ENCODE measurements at regions not wholly inside any gene's neighbourhood (a gene's known extent, or its start where the extent isn't known, plus 50 kb on each side); places are given as distances from the start of the nearest gene placed in this dataset.

DNA sequence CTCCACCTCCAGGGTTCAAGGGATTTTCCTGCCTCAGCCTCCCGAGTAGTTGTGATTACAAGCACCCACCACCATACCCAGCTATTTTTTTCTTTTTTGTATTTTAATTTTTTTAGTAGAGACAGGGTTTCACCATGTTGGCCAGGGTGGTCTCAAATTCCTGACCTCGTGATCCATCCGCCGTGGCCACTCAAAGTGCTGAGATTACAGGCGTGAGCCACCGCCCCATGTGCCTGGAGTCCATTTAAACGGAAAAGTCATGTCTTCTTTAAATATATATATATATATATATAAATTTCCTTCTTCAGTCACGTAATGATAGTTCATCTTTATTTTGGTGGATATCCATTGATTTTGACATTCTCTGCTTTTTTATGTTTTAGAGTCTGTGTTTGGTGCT, 264.0 kb upstream of the PITX2 start:
- DNase-seq (ENCODE audit: low spot score), result no peak

- no peak for DNase-seq (ENCODE audit: low spot score)
These were observed 274.9 kb upstream of the PITX2 start for GRCh38 chr4:110897784-110898183.

DNA sequence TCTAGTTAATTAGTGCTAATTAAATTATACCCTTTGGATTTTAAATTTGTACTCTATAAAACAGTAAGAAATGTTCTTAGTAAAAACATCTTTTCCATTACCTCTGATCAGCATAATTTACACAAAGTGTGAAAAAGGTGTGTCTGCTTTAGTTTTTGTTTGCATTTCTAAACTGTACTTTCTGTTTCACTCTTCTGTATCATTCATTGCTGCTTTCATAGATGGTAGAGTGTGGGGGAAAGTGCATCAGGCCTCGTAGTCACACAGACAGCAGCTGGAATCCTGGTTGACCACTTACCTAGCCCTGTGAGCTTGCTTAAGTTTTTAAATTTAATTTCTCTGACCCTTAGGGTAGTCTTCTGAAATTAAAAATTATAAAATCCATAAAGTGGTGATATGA, 275.4 kb upstream of the PITX2 start:
- no peak for DNase-seq (ENCODE audit: low spot score)

DNA sequence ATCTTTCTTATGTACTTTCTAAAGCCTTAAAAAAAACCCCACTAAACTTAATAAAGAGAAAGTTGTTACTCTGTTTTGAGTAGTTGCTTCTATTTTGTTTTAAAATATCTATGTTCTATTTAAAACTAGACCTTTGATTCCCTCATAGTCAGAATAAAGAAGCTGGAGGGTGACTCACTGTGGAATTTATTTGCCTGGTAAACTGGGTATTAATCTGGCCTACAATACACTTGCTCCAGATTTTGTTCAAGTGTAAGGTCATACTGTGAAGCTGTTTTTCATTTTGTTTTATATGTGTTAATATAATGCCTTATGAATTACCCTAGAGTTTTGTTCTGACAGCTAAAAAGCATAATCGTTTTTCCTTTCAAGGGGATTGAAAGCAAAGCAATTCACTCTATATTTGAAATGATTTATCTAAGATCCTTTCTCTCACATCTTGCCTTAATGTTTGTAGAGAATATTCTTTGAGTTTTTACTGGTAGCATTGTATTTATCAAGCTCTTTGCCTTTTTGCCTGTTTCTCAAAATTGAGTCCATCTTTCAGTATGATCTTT, 277.4 kb upstream of the PITX2 start:
- DNase-seq (ENCODE audit: low spot score), result peak; percentile 40

GRCh38 chr4:110902500-110902899, 279.6 kb upstream of the PITX2 start:
- DNase-seq (ENCODE audit: low spot score), result no peak

- no peak for DNase-seq (ENCODE audit: low spot score)
These were observed 281.7 kb upstream of the PITX2 start for GRCh38 chr4:110904435-110905065.

GRCh38 chr4:110905367-110905766, 282.5 kb upstream of the PITX2 start:
- no peak for DNase-seq (ENCODE audit: low spot score)

DNA sequence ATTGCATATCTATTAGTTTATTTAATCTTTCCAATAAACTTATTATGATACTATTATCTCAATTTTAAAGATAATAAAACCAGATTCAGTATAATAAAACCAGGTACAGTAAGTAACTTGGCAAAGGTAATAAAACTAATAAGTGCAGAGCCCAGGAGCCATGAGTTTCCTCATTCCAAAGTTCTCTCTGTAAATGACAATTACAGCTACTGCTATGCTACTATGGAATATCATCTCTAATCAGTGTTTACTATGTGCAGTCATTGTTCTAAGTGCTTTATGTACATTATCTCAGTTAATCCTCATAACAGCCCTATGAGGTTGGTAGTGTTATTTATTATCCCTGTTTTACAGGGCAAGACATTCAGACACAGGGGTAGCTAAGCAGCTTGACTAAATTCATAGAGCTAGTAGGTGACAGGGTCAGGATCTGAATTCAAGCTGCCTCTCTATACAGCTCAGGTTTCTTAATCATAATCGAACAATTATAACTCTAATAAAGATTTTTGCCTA, 285.0 kb upstream of the PITX2 start:
- no peak for DNase-seq (ENCODE audit: low spot score)

GRCh38 chr4:110914791-110915190, 291.9 kb upstream of the PITX2 start:
- DNase-seq (ENCODE audit: low spot score), result no peak

DNA sequence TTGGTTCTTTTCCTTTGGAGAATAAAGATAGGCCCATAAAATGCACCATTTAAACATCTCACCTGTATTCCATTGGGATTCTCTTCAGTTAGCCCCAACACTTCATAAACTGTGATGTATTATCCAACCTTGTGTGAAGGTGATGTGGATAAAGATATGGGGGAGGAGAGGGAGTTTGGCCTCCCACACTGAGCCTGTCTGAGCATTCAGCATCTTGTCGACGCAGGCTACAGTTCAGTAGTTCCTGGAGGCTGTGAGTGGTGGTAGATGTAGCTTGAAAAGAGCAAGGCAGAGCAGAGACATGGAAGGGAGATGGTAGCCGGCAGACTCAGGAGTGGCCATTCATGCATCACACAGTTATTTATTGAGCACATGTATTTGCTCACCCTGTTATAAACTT, 292.4 kb upstream of the PITX2 start:
- no peak for DNase-seq (ENCODE audit: low spot score)

DNA sequence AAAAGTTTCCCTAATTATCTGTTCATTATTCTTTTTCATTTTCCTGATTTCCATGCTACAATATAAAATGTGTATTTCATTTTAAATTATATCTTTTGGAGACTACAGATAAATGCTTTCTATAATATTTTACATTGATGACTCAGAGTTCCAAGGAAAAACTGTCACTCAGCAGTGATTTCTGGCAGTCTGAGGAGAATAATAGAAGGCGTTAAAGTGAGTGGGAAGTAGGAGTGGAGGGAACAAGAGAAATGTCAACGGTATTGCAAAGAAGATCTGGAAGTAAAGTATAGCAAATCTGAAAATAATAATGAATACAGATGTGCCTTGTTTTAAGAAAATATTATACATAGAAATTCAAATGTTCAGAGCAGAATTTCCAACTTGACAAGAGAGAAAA, 293.6 kb upstream of the PITX2 start:
- DNase-seq (ENCODE audit: low spot score), result no peak

DNA sequence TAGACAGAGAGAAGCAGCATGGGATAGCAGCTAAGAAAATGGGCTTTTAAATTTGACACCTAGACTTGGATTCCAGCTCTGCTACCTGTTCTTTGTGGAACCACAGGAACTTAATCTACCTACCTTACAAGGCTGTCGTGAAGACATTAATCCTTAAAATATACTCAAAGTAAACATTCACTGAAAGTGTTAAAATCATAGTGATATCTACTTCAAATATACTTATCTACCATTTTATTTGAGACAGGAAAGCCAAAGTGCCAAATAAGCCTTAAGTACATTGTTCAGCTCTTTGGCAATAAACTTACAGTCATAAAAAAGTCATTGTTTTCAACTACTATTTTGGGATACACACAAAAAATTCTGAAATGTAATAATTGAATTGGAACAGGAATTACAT, 295.0 kb upstream of the PITX2 start:
- DNase-seq (ENCODE audit: low spot score), result no peak

DNA sequence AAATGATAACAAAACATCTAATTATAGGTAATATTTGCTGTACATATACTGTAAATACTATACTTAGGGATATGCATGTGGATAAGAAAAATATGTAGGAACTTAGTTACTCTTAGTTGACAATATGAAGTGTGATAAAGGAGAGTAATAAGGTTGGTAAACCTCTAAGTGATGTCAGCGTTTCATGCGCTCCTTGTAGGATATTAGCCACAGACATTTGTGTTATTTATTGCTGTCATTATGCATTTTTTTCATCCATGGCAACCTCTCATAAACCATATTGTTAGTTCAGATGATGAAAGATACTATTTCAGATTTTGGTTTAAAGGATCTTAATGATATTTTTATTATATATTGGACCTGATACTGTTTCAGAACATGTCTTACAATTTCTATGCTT, 298.1 kb upstream of the PITX2 start:
- DNase-seq (ENCODE audit: low spot score), result no peak

DNA sequence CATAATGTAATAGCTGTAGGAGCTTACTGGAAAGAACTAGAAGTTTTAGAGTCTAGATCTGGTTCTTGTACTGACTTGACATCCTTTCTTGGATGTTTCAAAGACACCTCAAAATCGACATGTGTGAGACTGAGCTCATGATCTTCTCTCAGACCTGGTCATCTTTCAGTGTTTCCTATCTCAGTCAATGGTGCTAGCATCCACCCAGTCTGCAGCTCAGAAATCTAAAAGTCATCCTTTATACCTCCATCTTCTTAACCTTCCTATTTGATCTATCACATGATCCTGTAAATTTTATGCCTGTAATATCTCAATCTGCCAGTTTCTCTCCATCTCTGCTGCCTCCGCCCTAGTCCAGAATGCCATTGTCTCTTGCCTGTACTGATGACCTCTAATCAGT, 301.9 kb upstream of the PITX2 start:
- no peak for DNase-seq (ENCODE audit: low spot score)

DNA sequence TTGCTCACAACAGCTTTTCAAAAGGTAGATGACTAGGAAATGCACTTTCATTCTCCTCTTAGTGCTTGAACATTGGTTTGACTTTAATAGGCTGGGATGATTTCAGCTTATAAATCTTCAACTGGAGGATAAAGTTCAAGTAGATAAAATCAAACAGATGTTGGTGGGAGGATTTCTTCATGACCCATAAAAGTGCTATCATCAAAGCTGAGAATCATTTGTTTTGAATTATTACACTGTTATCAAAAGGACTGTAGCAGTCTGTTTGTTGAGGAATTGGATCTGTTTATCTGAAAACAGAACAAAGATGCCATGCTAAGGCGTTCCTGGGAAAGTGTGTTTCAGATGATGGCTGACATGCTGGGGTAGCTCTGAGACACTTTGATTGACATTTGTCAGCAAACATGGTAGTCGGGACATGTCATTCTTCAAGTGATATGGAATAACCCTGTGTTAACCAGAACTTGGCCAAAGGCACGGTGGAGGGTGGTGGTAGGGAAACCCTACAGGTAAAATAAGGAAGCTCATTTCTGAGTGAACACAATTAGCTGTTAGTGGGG, 304.0 kb upstream of the PITX2 start:
- DNase-seq (ENCODE audit: low spot score), result no peak

DNA sequence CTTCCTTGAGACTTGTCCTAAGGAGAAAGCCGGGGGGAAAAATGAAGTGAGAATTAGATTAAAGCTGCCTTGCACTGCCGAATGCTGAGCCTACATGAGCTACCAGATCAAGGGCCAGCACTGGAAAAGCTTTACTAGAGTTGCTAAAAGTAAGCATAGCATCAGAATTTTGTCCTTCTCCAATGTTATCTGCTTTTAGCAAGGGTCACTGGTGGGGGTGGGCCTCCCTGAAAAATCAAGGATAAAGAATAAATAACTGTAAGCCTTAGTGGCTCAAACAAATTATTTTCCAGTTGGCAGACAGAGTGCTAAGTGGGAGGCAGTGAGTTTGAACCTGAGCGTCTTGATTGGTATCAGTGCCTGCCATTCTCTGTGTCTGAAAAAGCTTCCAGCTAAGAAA, 310.5 kb upstream of the PITX2 start:
- DNase-seq (ENCODE audit: low spot score), result no peak

GRCh38 chr4:110944501-110944900, 321.6 kb upstream of the PITX2 start:
- DNase-seq (ENCODE audit: low spot score), result no peak

GRCh38 chr4:110945600-110945999, 322.7 kb upstream of the PITX2 start:
- DNase-seq (ENCODE audit: low spot score), result no peak

DNA sequence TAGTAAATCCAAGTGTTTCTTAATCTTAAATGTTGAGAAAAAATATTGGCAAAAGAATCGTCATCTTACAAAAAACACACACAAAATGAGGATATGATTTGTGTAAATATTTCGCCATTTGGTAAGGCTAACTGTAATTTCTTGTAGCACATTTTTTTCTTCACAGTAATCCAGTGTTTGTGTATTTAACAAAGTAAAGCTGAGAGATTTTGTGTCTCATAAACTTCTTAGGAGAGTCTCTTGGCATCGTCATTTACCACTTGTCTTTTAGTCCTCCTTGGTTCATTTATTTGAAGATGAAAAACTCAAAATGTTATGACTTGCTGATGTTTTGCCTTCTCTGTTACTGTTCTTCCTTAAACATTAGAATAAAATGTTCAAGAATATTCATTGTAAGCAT, 326.7 kb upstream of the PITX2 start:
- DNase-seq (ENCODE audit: low spot score), result no peak

DNA sequence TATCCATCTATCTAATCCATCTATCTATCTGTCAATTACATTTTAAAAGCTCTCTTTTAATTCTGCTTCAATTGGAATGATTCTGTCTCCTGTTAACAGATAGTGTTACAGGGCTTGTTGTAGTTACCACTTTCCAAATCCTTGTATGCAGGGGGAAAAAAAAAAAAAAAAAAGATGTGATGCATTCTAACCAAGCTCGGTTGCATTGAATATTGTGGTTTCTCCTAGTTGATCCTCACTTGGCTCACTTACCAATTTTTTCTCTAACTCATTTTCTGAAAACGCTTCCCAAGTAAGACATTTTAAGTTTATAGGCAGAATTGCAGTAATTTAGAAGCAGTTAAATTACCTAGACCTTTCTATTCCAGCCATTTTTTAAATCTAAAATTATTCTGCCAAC, 327.9 kb upstream of the PITX2 start:
- DNase-seq (ENCODE audit: low spot score), result no peak

GRCh38 chr4:110953191-110953590, 330.3 kb upstream of the PITX2 start:
- DNase-seq (ENCODE audit: low spot score), result peak; percentile 20

DNA sequence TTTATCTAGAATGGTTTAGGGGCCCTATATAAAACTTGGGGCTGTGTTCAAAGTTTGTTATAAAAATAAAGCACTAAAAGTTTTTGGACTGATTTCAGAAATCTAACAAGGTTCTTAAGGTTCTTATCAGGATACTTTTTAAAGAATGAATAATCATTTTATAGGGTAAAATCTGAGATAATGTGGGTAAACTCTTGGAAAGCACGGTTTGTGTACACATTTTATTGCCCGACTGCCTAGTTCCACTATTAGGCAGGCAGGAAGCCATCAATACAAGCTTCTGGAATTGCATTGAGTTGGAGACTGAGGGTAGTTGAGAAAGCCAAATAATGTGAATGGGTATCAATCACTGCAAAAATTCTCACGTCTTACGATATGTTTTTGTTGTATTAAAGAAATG, 331.0 kb upstream of the PITX2 start:
- DNase-seq (ENCODE audit: low spot score), result no peak

- no peak for DNase-seq (ENCODE audit: low spot score)
These were observed 332.9 kb upstream of the PITX2 start for GRCh38 chr4:110955748-110956147.

DNA sequence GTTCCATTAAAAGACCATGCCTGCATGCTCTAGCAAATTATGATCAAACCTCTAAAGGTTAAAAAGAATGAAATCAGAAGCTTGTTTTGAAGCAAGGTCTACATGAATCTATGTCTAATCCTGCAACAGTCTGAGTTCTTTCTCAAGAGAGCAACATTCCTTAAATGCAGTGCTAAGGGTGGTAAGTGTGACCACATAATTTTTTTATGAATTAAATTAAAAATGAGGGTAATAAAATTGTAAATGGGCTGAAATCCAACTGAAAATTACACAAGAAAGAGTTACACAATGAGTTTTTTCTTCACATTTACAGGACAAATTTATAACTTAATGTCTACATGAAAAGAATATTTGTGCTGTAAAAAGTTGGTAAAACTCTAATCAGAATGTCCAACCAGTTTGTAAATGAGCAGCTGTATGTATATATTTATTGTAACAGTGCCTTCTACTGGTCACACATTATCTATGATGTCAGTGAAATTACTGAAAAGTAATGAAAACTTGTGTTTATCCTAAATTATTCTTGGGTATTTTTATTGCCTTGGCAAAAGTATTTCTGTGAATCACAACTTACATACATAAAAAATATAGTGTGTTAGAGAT, 336.3 kb upstream of the PITX2 start:
- DNase-seq (ENCODE audit: low spot score), result no peak

All from GM03348 (cell line).